ENCODE measurements at regions not wholly inside any gene's neighbourhood (a gene's known extent, or its start where the extent isn't known, plus 50 kb on each side); places are given as distances from the start of the nearest gene placed in this dataset.
"Not testable (repeated sequence)": the region's sequence is repeated elsewhere in the genome, so short reads cannot be mapped to it uniquely, and the experiment has no call there.

DNA sequence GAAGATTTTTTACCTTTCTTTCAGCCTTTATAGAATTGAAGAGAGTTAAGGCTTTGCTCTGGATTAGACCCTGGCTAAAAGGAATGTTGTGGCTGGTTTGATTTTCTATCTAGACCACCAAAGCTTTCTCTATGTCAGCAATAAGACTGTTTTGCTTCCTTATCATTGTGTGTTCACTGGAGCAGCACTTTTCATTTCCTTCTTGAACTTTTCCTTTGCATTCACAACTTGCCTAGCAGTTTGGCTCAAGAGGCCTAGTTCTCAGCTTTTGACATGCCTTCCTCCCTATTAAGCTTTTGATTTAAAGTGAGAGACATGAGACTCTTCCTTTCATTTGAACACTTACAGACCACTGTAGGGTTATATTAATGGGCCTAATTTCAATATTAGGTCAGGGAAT, 64.1 kb upstream of the USP15 start:
- no peak overlapping the region for H3K27ac ChIP-seq
- no peaks in the 10 kb centered on the region for H3K27me3 ChIP-seq (ENCODE audit: insufficient read depth, low read depth)
- CTCF ChIA-PET, result no interaction called here
- no peaks in the 10 kb centered on the region for H3F3A ChIP-seq (ENCODE audit: insufficient read depth, low read depth)
- no peak overlapping the region for H2AFZ ChIP-seq
- POLR2A ChIA-PET (ENCODE audit: unreplicated experiment), result no interaction called here
- peaks cover 20% of the 10 kb centered on the region for H3K4me1 ChIP-seq (replicated peaks; ENCODE audit: insufficient read depth)
- no TSS peak for BruUV-seq (replicated peaks)
- no peaks in the 10 kb centered on the region for H4K20me1 ChIP-seq (ENCODE audit: insufficient read depth)
- no peaks in the 10 kb centered on the region for H3K79me2 ChIP-seq (ENCODE audit: low read depth)
- 0 out of 2 replicates have a peak, but pooled peaks cover 9% of the 10 kb centered on the region for H3K9me3 ChIP-seq (ENCODE audit: insufficient read depth, low read depth)
- H3K4me3 ChIP-seq, result no peak overlapping the region
- no peaks in the 10 kb centered on the region for H3K9me2 ChIP-seq (ENCODE audit: insufficient read depth)
- intact Hi-C loops (cut with micrococcal nuclease; ENCODE audit: unreplicated experiment), result no loop called here
- no peak overlapping the region for H3K4me2 ChIP-seq
- TF ChIP-seq, protein P1, sequence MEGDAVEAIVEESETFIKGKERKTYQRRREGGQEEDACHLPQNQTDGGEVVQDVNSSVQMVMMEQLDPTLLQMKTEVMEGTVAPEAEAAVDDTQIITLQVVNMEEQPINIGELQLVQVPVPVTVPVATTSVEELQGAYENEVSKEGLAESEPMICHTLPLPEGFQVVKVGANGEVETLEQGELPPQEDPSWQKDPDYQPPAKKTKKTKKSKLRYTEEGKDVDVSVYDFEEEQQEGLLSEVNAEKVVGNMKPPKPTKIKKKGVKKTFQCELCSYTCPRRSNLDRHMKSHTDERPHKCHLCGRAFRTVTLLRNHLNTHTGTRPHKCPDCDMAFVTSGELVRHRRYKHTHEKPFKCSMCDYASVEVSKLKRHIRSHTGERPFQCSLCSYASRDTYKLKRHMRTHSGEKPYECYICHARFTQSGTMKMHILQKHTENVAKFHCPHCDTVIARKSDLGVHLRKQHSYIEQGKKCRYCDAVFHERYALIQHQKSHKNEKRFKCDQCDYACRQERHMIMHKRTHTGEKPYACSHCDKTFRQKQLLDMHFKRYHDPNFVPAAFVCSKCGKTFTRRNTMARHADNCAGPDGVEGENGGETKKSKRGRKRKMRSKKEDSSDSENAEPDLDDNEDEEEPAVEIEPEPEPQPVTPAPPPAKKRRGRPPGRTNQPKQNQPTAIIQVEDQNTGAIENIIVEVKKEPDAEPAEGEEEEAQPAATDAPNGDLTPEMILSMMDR (conservative IDR thresholded peaks at IDR 0.05), result no peak
- TF ChIP-seq EZH2 (IDR thresholded peaks at IDR 0.05; ENCODE audit: low read depth), result no peak
- DNase-seq, result no peak
- no peaks in the 10 kb centered on the region for H3K36me3 ChIP-seq (ENCODE audit: low read depth)

DNA sequence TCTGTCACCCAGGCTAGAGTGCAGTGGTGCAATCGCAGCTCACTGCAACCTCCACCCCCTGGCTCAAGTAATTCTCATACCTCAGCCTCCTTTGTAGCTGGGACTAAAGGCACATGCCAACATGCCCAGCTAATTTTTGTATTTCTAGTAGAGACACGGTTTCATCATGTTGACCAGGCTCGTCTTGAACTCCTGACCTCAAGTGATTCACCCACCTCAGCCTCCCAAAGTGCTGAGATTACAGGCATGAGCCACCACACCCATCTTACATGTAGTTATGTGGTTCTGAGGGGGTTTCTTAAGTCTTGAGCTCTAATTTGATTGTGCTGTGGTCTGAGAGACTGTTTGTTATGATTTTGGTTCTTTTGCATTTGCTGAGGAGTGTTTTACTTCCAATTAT, 57.3 kb upstream of the USP15 start:
- intact Hi-C loops (cut with micrococcal nuclease; ENCODE audit: unreplicated experiment); CTCF ChIA-PET; DNase-seq: not testable (repeated sequence)

DNA sequence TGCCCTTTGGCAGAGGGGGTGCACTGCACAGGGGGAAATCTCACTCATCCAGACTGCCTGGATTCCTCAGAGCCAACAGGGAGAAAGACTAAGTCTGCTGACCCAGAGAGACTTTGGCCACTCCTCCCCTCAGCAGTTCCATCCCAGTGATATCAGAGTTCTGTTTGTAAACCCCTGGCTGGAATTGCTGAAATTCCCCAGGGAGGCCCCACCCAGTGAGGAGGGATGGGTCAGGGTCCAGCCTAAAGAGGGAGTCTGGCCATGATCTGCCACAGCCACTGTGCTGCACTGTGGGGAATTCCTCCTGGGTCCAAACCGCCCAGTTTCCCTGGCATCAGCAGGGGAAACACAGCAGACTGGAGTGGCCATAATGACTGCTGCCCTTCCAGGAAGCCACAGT, 54.9 kb upstream of the USP15 start:
- no peak overlapping the region for H2AFZ ChIP-seq
- DNase-seq, result no peak
- intact Hi-C loops (cut with micrococcal nuclease; ENCODE audit: unreplicated experiment), result no loop called here
- no peaks in the 10 kb centered on the region for H3K36me3 ChIP-seq (ENCODE audit: low read depth)
- H3K4me3 ChIP-seq, result no peak overlapping the region
- no peaks in the 10 kb centered on the region for H3K4me1 ChIP-seq (replicated peaks; ENCODE audit: insufficient read depth)
- H4K20me1 ChIP-seq (ENCODE audit: insufficient read depth), result no peaks in the 10 kb centered on the region
- no peak overlapping the region for H3K4me2 ChIP-seq
- no peaks in the 10 kb centered on the region for H3K27me3 ChIP-seq (ENCODE audit: insufficient read depth, low read depth)
- TF ChIP-seq, protein P1 (conservative IDR thresholded peaks at IDR 0.05), result no peak
- no peak for TF ChIP-seq EZH2 (IDR thresholded peaks at IDR 0.05; ENCODE audit: low read depth)
- no peaks in the 10 kb centered on the region for H3K79me2 ChIP-seq (ENCODE audit: low read depth)
- no peaks in the 10 kb centered on the region for H3K9me2 ChIP-seq (ENCODE audit: insufficient read depth)
- no peaks in the 10 kb centered on the region for H3F3A ChIP-seq (ENCODE audit: insufficient read depth, low read depth)
- ChIA-PET POLR2A (ENCODE audit: unreplicated experiment) (no interaction called here), CTCF (no interaction called here)
- no peak overlapping the region for H3K27ac ChIP-seq
- BruUV-seq (replicated peaks), result no TSS peak
- H3K9me3 ChIP-seq (ENCODE audit: insufficient read depth, low read depth), result 0 out of 2 replicates have a peak, but pooled peaks cover 6% of the 10 kb centered on the region

More for the DNA sequence above, 57.3 kb upstream of the USP15 start:
- H3K79me2 ChIP-seq (ENCODE audit: low read depth); H3K4me3 ChIP-seq; POLR2A ChIA-PET (ENCODE audit: unreplicated experiment); H4K20me1 ChIP-seq (ENCODE audit: insufficient read depth); H3K27me3 ChIP-seq (ENCODE audit: insufficient read depth, low read depth); H3K9me2 ChIP-seq (ENCODE audit: insufficient read depth); H3F3A ChIP-seq (ENCODE audit: insufficient read depth, low read depth); H3K36me3 ChIP-seq (ENCODE audit: low read depth); BruUV-seq (replicated peaks); H3K27ac ChIP-seq; H2AFZ ChIP-seq; H3K9me3 ChIP-seq (ENCODE audit: insufficient read depth, low read depth); H3K4me2 ChIP-seq; H3K4me1 ChIP-seq (replicated peaks; ENCODE audit: insufficient read depth): not testable (repeated sequence)

DNA sequence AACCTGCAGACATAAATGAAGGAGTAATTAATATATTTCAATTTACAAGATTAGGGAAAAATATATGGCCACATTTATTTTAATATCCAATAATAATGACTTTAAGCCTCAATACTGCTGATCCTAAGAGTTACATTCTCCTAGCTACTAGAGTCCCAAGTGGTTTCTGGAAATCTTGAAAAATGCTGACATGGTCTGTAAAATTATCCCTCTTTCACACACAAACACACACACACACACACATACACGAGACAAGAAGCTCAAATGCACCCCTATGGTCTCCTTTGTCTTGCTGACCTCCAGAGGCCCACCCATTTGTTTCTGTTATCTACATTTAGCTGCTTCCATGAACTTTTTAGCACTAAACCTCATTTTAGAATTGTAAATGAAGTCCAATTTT, 53.0 kb upstream of the USP15 start:
- H3K27me3 ChIP-seq (ENCODE audit: insufficient read depth, low read depth), result no peaks in the 10 kb centered on the region
- H3K36me3 ChIP-seq (ENCODE audit: low read depth), result no peaks in the 10 kb centered on the region
- H3K4me2 ChIP-seq, result no peak overlapping the region
- H3F3A ChIP-seq (ENCODE audit: insufficient read depth, low read depth), result no peaks in the 10 kb centered on the region
- POLR2A ChIA-PET (ENCODE audit: unreplicated experiment), result no interaction called here
- no peaks in the 10 kb centered on the region for H3K79me2 ChIP-seq (ENCODE audit: low read depth)
- CTCF ChIA-PET, result interaction anchor here (0.6 kb wide), 1 partner anchor 9 kb away, joined by 6 read pairs; no protein-coding TSS in a partner anchor
- no peak for DNase-seq
- H3K4me1 ChIP-seq (replicated peaks; ENCODE audit: insufficient read depth), result peaks cover 11% of the 10 kb centered on the region; the same call in 1 of the 2 replicates
- no peak overlapping the region for H3K27ac ChIP-seq
- intact Hi-C loops (cut with micrococcal nuclease; ENCODE audit: unreplicated experiment), result no loop called here
- no peaks in the 10 kb centered on the region for H4K20me1 ChIP-seq (ENCODE audit: insufficient read depth)
- H3K9me3 ChIP-seq (ENCODE audit: insufficient read depth, low read depth), result no peaks in the 10 kb centered on the region
- no peak overlapping the region for H2AFZ ChIP-seq
- BruUV-seq (replicated peaks), result no TSS peak
- H3K9me2 ChIP-seq (ENCODE audit: insufficient read depth), result no peaks in the 10 kb centered on the region
- H3K4me3 ChIP-seq, result no peak overlapping the region
- TF ChIP-seq, protein P1 (conservative IDR thresholded peaks at IDR 0.05), result no peak
- no peak for TF ChIP-seq EZH2 (IDR thresholded peaks at IDR 0.05; ENCODE audit: low read depth)
